Fibroblast of upper back skin (primary cell): ENCODE measurements at regions not wholly inside any gene's neighbourhood (a gene's known extent, or its start where the extent isn't known, plus 50 kb on each side); places are given as distances from the start of the nearest gene placed in this dataset.

Source experiments
- DNase-seq: peaks from one replicate; pipeline ENCODE4 v3.0.0-alpha.2; 2013

GRCh38 chr6:55696501-55696900 lies 117.5 kb upstream of the HMGCLL1 start:
- DNase-seq = no peak

GRCh38 chr6:55696041-55696440 lies 117.0 kb upstream of the HMGCLL1 start:
- no peak for DNase-seq

GRCh38 chr6:55694759-55695158 lies 115.8 kb upstream of the HMGCLL1 start:
- DNase-seq = no peak

GRCh38 chr6:55694148-55694547 lies 115.2 kb upstream of the HMGCLL1 start:
- peak; percentile 79 for DNase-seq

GRCh38 chr6:55679503-55679902 lies 100.5 kb upstream of the HMGCLL1 start:
- DNase-seq = no peak

GRCh38 chr6:55678330-55679224 lies 99.6 kb upstream of the HMGCLL1 start:
- no peak for DNase-seq

- DNase-seq = no peak
Measured at GRCh38 chr6:55676736-55677135, 97.7 kb upstream of the HMGCLL1 start.

- DNase-seq = no peak
Measured at GRCh38 chr6:55675941-55676340, 96.9 kb upstream of the HMGCLL1 start.

GRCh38 chr6:55674672-55675071 lies 95.7 kb upstream of the HMGCLL1 start:
- DNase-seq = no peak

- no peak for DNase-seq
Measured at GRCh38 chr6:55670850-55671413, 91.9 kb upstream of the HMGCLL1 start.

GRCh38 chr6:55669028-55669427 lies 90.0 kb upstream of the HMGCLL1 start:
- DNase-seq = no peak

GRCh38 chr6:55668591-55668990 lies 89.6 kb upstream of the HMGCLL1 start:
- peak; percentile 17 for DNase-seq

- no peak for DNase-seq
Measured at GRCh38 chr6:55667341-55667740, 88.3 kb upstream of the HMGCLL1 start.

GRCh38 chr6:55666606-55667225 lies 87.7 kb upstream of the HMGCLL1 start:
- DNase-seq = no peak

GRCh38 chr6:55666037-55666436 lies 87.0 kb upstream of the HMGCLL1 start:
- DNase-seq = no peak

- no peak for DNase-seq
Measured at GRCh38 chr6:55664591-55665587, 85.9 kb upstream of the HMGCLL1 start.

- DNase-seq = no peak
Measured at GRCh38 chr6:55663914-55664313, 84.9 kb upstream of the HMGCLL1 start.

- DNase-seq = no peak
Measured at GRCh38 chr6:55659304-55659703, 80.3 kb upstream of the HMGCLL1 start.

GRCh38 chr6:55654445-55654844 lies 75.5 kb upstream of the HMGCLL1 start:
- DNase-seq = no peak

- no peak for DNase-seq
Measured at GRCh38 chr6:55652429-55652828, 73.4 kb upstream of the HMGCLL1 start.

GRCh38 chr6:55651015-55651414 lies 72.0 kb upstream of the HMGCLL1 start:
- DNase-seq = no peak

- peak; percentile 27 for DNase-seq
Measured at GRCh38 chr6:55643861-55644260, 64.9 kb upstream of the HMGCLL1 start.

GRCh38 chr6:55642366-55642765 lies 63.4 kb upstream of the HMGCLL1 start:
- DNase-seq = no peak
